Adrenal gland (tissue), 5 donors: ENCODE measurements at regions not wholly inside any gene's neighbourhood (a gene's known extent, or its start where the extent isn't known, plus 50 kb on each side); places are given as distances from the start of the nearest gene placed in this dataset.
"Not testable (repeated sequence)": the region's sequence is repeated elsewhere in the genome, so short reads cannot be mapped to it uniquely, and the experiment has no call there.

Experiments
- CTCF ChIP-seq, 6 experiments: fragments of 450-650 bp in 4 of 6; fragments of 200-600 bp in 2 of 6; sonication (generic) in 1 of 6; IDR thresholded peaks; 1 replicate in 5 of 6; 2 replicates in 1 of 6; pipeline versions ENCODE4 v1.5.1 to v1.8.0; 2016 to 2021; ENCODE audit warnings: antibody characterized with exemption in 6 of 6, mild to moderate bottlenecking in 2 of 6, moderate library complexity in 1 of 6
- POLR2A ChIP-seq, 2 donors: fragments of 450-650 bp; IDR thresholded peaks; one replicate each; pipeline ENCODE4 v1.6.1; 2017; ENCODE audit warnings: antibody characterized with exemption in 2 of 2, mild to moderate bottlenecking in 2 of 2, moderate library complexity in 1 of 2
- donor health status: DM: no; HTN: no; CAD: no.

GRCh38 chr17:30706461-30707335 lies 117.8 kb downstream of the CRLF3 start:
- TF ChIP-seq POLR2A, CTCF (IDR thresholded peaks at IDR 0.05): not testable (repeated sequence)
